Neural progenitor cell (in vitro differentiated cells): ENCODE measurements at regions not wholly inside any gene's neighbourhood (a gene's known extent, or its start where the extent isn't known, plus 50 kb on each side); places are given as distances from the start of the nearest gene placed in this dataset.

Experiments used
- EZH2 ChIP-seq: fragments of 200-600 bp; sonication (generic); IDR thresholded peaks from 2 replicates; pipeline ENCODE4 v1.6.1; 2017; ENCODE audit warnings: antibody characterized with exemption, mild to moderate bottlenecking, moderate library complexity
- EZH2phosphoT487 ChIP-seq: fragments of 200-600 bp; sonication (generic); IDR thresholded peaks from 2 replicates; pipeline ENCODE4 v1.6.1; 2017; ENCODE audit warnings: antibody characterized with exemption
- TF ChIP-seq, protein P1 (sequence below): fragments of 200-600 bp; sonication (generic); IDR thresholded peaks from 2 replicates; pipeline ENCODE4 v1.5.1; 2017; ENCODE audit warnings: antibody characterized with exemption, mild to moderate bottlenecking

- TF ChIP-seq, protein P1, sequence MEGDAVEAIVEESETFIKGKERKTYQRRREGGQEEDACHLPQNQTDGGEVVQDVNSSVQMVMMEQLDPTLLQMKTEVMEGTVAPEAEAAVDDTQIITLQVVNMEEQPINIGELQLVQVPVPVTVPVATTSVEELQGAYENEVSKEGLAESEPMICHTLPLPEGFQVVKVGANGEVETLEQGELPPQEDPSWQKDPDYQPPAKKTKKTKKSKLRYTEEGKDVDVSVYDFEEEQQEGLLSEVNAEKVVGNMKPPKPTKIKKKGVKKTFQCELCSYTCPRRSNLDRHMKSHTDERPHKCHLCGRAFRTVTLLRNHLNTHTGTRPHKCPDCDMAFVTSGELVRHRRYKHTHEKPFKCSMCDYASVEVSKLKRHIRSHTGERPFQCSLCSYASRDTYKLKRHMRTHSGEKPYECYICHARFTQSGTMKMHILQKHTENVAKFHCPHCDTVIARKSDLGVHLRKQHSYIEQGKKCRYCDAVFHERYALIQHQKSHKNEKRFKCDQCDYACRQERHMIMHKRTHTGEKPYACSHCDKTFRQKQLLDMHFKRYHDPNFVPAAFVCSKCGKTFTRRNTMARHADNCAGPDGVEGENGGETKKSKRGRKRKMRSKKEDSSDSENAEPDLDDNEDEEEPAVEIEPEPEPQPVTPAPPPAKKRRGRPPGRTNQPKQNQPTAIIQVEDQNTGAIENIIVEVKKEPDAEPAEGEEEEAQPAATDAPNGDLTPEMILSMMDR, result peak; percentile 41
- no peak for TF ChIP-seq EZH2phosphoT487
- TF ChIP-seq EZH2, result no peak
These were observed 85.2 kb downstream of the TBX19 start for GRCh38 chr1:168365719-168366479.
